ENCODE measurements at regions not wholly inside any gene's neighbourhood (a gene's known extent, or its start where the extent isn't known, plus 50 kb on each side); places are given as distances from the start of the nearest gene placed in this dataset.

GRCh38 chr6:114785235-114786127 lies 442.7 kb upstream of the HS3ST5 start:
- no peak overlapping the region for H3K27ac ChIP-seq
- WGBS, 5 donors, result 81 to 100% (median 95%) methylated on average over 1 of the region's 1 CpG
- DNase-seq, result no peak
- no peaks in the 10 kb centered on the region for H3K27me3 ChIP-seq (replicated peaks in 1 of 7)
- intact Hi-C loops (cut with DNase I; ENCODE audit: low total_unique reads), result no loop called here
- H3K4me3 ChIP-seq, result no peak overlapping the region
- TF ChIP-seq POLR2A (IDR thresholded peaks at IDR 0.05) (no peak), CTCF (IDR thresholded peaks at IDR 0.05 in 8 of 11, conservative IDR thresholded peaks at IDR 0.05 in 3 of 11) (no peak), POLR2AphosphoS5 (IDR thresholded peaks at IDR 0.05) (no peak)
- H3K9me3 ChIP-seq, result peaks cover 0 to 11% (median 2%) of the 10 kb centered on the region in 8 donors
- no peaks in the 10 kb centered on the region for H3K36me3 ChIP-seq
- H3K4me1 ChIP-seq, result no peaks in the 10 kb centered on the region

- H3K27me3 ChIP-seq (replicated peaks in 1 of 7), result no peaks in the 10 kb centered on the region
- no peak for DNase-seq
- no peaks in the 10 kb centered on the region for H3K36me3 ChIP-seq
- peaks cover 0 to 11% (median 2%) of the 10 kb centered on the region in 8 donors for H3K9me3 ChIP-seq
- H3K4me3 ChIP-seq, result no peak overlapping the region
- no peak overlapping the region for H3K27ac ChIP-seq
- 48 to 75% (median 60%) methylated on average over 3 of the region's 3 CpGs for WGBS, 5 donors
- no peaks in the 10 kb centered on the region for H3K4me1 ChIP-seq
- no peak for TF ChIP-seq CTCF (IDR thresholded peaks at IDR 0.05 in 8 of 11, conservative IDR thresholded peaks at IDR 0.05 in 3 of 11)
- intact Hi-C loops (cut with DNase I; ENCODE audit: low total_unique reads), result no loop called here
Observed at GRCh38 chr6:114783783-114784182, 441.0 kb upstream of the HS3ST5 start.

DNA sequence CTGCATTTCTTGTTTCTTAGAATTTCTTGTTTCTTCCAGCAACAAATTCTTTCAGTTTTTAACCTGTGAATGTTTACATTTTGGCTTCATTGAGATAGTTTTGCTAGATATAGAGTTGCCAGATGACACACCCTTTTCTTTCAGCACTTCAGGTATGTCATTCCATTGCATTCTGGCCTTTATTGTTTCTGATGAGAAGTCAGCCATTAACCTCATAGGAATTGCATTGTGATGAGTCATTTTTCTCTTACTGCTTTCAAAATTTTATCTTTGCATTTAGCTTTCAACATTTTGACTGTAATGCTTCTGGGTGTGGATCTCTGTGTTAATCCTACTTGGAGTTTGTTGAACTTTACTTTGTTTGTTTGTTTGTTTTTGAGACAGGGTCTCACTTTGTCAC lies 440.3 kb upstream of the HS3ST5 start:
- no peak overlapping the region for H3K27ac ChIP-seq
- no peaks in the 10 kb centered on the region for H3K27me3 ChIP-seq (replicated peaks in 1 of 7)
- peaks cover 0 to 11% (median 2%) of the 10 kb centered on the region in 8 donors for H3K9me3 ChIP-seq
- no peaks in the 10 kb centered on the region for H3K36me3 ChIP-seq
- intact Hi-C loops (cut with DNase I; ENCODE audit: low total_unique reads), result no loop called here
- no peak for DNase-seq
- no peak for TF ChIP-seq POLR2A (IDR thresholded peaks at IDR 0.05)
- no peak for TF ChIP-seq CTCF (IDR thresholded peaks at IDR 0.05 in 8 of 11, conservative IDR thresholded peaks at IDR 0.05 in 3 of 11)
- no peak for TF ChIP-seq POLR2AphosphoS5 (IDR thresholded peaks at IDR 0.05)
- no peak overlapping the region for H3K4me3 ChIP-seq
- H3K4me1 ChIP-seq, result no peaks in the 10 kb centered on the region

DNA sequence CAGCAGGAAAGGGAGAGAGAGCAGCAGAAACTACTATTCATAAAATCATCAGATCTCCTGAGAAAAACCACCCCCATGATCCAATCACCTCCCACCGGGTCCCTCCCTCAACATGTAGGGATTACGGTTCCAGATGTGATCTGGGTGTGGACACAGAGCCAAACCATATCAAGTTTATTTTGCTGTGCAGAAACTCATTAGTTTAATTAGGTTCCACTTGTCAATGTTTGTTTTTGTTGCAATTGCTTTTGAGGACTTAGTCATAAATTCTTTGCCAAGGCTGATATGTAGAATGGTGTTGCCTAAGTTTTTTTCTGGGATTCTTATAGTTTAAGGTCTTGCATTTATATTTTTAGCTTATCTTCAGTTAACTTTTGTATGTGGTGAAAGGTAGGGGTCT lies 422.0 kb upstream of the HS3ST5 start:
- WGBS, 5 donors, result 77 to 93% (median 87%) methylated on average over 2 of the region's 2 CpGs
- no peak for DNase-seq
- Histone ChIP-seq H3K9me3 (peaks cover 0 to 8% (median 0%) of the 10 kb centered on the region in 8 donors), H3K4me1 (no peaks in the 10 kb centered on the region), H3K4me3 (no peak overlapping the region), H3K27ac (no peak overlapping the region), H3K36me3 (no peaks in the 10 kb centered on the region), H3K27me3 (replicated peaks in 1 of 7) (no peaks in the 10 kb centered on the region)
- intact Hi-C loops (cut with DNase I; ENCODE audit: low total_unique reads), result no loop called here
- TF ChIP-seq POLR2A (IDR thresholded peaks at IDR 0.05), result no peak
- no peak for TF ChIP-seq CTCF (IDR thresholded peaks at IDR 0.05 in 8 of 11, conservative IDR thresholded peaks at IDR 0.05 in 3 of 11)
- no peak for TF ChIP-seq POLR2AphosphoS5 (IDR thresholded peaks at IDR 0.05)
